Stimulated activated naive CD8-positive, alpha-beta T cell treated with anti-CD3 and anti-CD28 coated beads, Interleukin-15, Interleukin-2, amounts not matched to agents 100 U/mL and 50 U/mL, for 24 hours (primary cell): ENCODE measurements at regions not wholly inside any gene's neighbourhood (a gene's known extent, or its start where the extent isn't known, plus 50 kb on each side); places are given as distances from the start of the nearest gene placed in this dataset.

Source experiments
- ATAC-seq: fragments of 150-1000 bp; cut with Tn5 transposase; one replicate; pipeline ENCODE4 v1.10.0; 2021
- DNase-seq: peaks from one replicate; pipeline ENCODE4 v3.0.0; 2021

GRCh38 chr7:52482076-52482475 lies 553.4 kb upstream of the POM121L12 start:
- DNase-seq, result no peak
- ATAC-seq, result no peak

- DNase-seq, result no peak
- ATAC-seq, result no peak
Observed at GRCh38 chr7:52481571-52481970, 553.9 kb upstream of the POM121L12 start.

GRCh38 chr7:52479990-52480389 lies 555.4 kb upstream of the POM121L12 start:
- DNase-seq (no peak), ATAC-seq (no peak)

- ATAC-seq, result no peak
Observed at GRCh38 chr7:52475001-52475582, 560.3 kb upstream of the POM121L12 start.

GRCh38 chr7:52473756-52474155 lies 561.7 kb upstream of the POM121L12 start:
- ATAC-seq (no peak), DNase-seq (no peak)

More at GRCh38 chr7:52475001-52475582, 560.3 kb upstream of the POM121L12 start:
- no peak for DNase-seq

- ATAC-seq (no peak), DNase-seq (no peak)
Observed at GRCh38 chr7:52472006-52472620, 563.3 kb upstream of the POM121L12 start.

- no peak for ATAC-seq
- no peak for DNase-seq
Observed at GRCh38 chr7:52465216-52465615, 570.2 kb upstream of the POM121L12 start.

GRCh38 chr7:52463341-52463740 lies 572.1 kb upstream of the POM121L12 start:
- DNase-seq (no peak), ATAC-seq (no peak)

GRCh38 chr7:52462474-52462873 lies 573.0 kb upstream of the POM121L12 start:
- ATAC-seq, result no peak
- DNase-seq, result no peak

GRCh38 chr7:52455571-52455970 lies 579.9 kb upstream of the POM121L12 start:
- DNase-seq (no peak), ATAC-seq (no peak)

GRCh38 chr7:52450816-52451215 lies 584.6 kb upstream of the POM121L12 start:
- ATAC-seq, result no peak

GRCh38 chr7:52447581-52448180 lies 587.8 kb upstream of the POM121L12 start:
- no peak for ATAC-seq
- DNase-seq, result no peak

More at GRCh38 chr7:52450816-52451215, 584.6 kb upstream of the POM121L12 start:
- no peak for DNase-seq

GRCh38 chr7:52436278-52436677 lies 599.2 kb upstream of the POM121L12 start:
- ATAC-seq, result no peak

GRCh38 chr7:52431082-52431815 lies 604.2 kb upstream of the POM121L12 start:
- no peak for ATAC-seq

More at GRCh38 chr7:52436278-52436677, 599.2 kb upstream of the POM121L12 start:
- no peak for DNase-seq

GRCh38 chr7:52423251-52423650 lies 612.2 kb upstream of the POM121L12 start:
- DNase-seq (no peak), ATAC-seq (no peak)

More at GRCh38 chr7:52431082-52431815, 604.2 kb upstream of the POM121L12 start:
- DNase-seq, result no peak

GRCh38 chr7:52413051-52413450 lies 622.4 kb upstream of the POM121L12 start:
- no peak for ATAC-seq
- DNase-seq, result no peak

- no peak for ATAC-seq
- no peak for DNase-seq
Observed at GRCh38 chr7:52410032-52410431, 625.4 kb upstream of the POM121L12 start.

- DNase-seq (no peak), ATAC-seq (no peak)
Observed at GRCh38 chr7:52406808-52407207, 628.6 kb upstream of the POM121L12 start.

GRCh38 chr7:52382731-52383130 lies 652.7 kb upstream of the POM121L12 start:
- ATAC-seq (no peak), DNase-seq (no peak)

GRCh38 chr7:52369922-52370321 lies 665.5 kb upstream of the POM121L12 start:
- no peak for ATAC-seq

GRCh38 chr7:52365349-52365748 lies 670.1 kb upstream of the POM121L12 start:
- ATAC-seq, result no peak

More at GRCh38 chr7:52369922-52370321, 665.5 kb upstream of the POM121L12 start:
- no peak for DNase-seq

GRCh38 chr7:52362521-52362920 lies 672.9 kb upstream of the POM121L12 start:
- ATAC-seq (no peak), DNase-seq (no peak)

More at GRCh38 chr7:52365349-52365748, 670.1 kb upstream of the POM121L12 start:
- no peak for DNase-seq

GRCh38 chr7:52360541-52360940 lies 674.9 kb upstream of the POM121L12 start:
- no peak for ATAC-seq

More at GRCh38 chr7:52360541-52360940, 674.9 kb upstream of the POM121L12 start:
- no peak for DNase-seq
